Panc1 (cell line): ENCODE measurements at regions not wholly inside any gene's neighbourhood (a gene's known extent, or its start where the extent isn't known, plus 50 kb on each side); places are given as distances from the start of the nearest gene placed in this dataset.

Source experiments
- CTCF ChIP-seq: fragments of 450-650 bp; IDR thresholded peaks from 2 replicates; pipeline ENCODE4 v1.5.1; 2017; ENCODE audit warnings: mild to moderate bottlenecking
- POLR2AphosphoS5 ChIP-seq: IDR thresholded peaks from 2 replicates; pipeline ENCODE4 v1.6.1; 2012; ENCODE audit warnings: mild to moderate bottlenecking, low read depth, low read length, moderate library complexity
- SIN3A ChIP-seq: IDR thresholded peaks from 2 replicates; pipeline ENCODE4 v1.6.1; 2012; ENCODE audit warnings: low read depth, mild to moderate bottlenecking, low read length, moderate library complexity, borderline replicate concordance; ENCODE audit not compliant: insufficient read depth

GRCh38 chr2:128687565-128687964 is 368.9 kb upstream of the HS6ST1 start:
- TF ChIP-seq POLR2AphosphoS5 (no peak), CTCF (no peak), SIN3A (no peak)
